SU-DHL-6 (cell line): ENCODE measurements at regions not wholly inside any gene's neighbourhood (a gene's known extent, or its start where the extent isn't known, plus 50 kb on each side); places are given as distances from the start of the nearest gene placed in this dataset.

Source experiments
- CTCF ChIP-seq: fragments of 200-600 bp; sonication (generic); IDR thresholded peaks from one replicate; pipeline ENCODE4 v1.5.1; 2017; ENCODE audit warnings: antibody characterized with exemption, mild to moderate bottlenecking, low read length, moderate library complexity; ENCODE audit not compliant: insufficient read depth, poor library complexity, severe bottlenecking
- EZH2phosphoT487 ChIP-seq: fragments of 200-600 bp; sonication (generic), shearing (Covaris generic); conservative IDR thresholded peaks from 2 replicates; pipeline ENCODE4 v1.6.1; 2018; ENCODE audit warnings: mild to moderate bottlenecking, antibody characterized with exemption, low read length, moderate library complexity, mixed read lengths

GRCh38 chr13:52950436-52950956, 78.1 kb upstream of the OLFM4 start:
- TF ChIP-seq CTCF: no peak
- TF ChIP-seq EZH2phosphoT487: no peak
